Liver (tissue), 8 donors: ENCODE measurements at regions not wholly inside any gene's neighbourhood (a gene's known extent, or its start where the extent isn't known, plus 50 kb on each side); places are given as distances from the start of the nearest gene placed in this dataset.
"Not testable (repeated sequence)": the region's sequence is repeated elsewhere in the genome, so short reads cannot be mapped to it uniquely, and the experiment has no call there.

Source experiments
- DNase-seq: peaks from one replicate; pipeline ENCODE4 v3.0.0-alpha.2; 2017; ENCODE audit warnings: low spot score
- H3K27ac ChIP-seq, 2 donors: one replicate each; pipeline ENCODE4 v1.7.0; 2013; ENCODE audit warnings: inconsistent platforms in 2 of 2, low read length in 2 of 2, control low read depth in 1 of 2, low read depth in 1 of 2, mild to moderate bottlenecking in 1 of 2
- H3K27me3 ChIP-seq, 4 donors: one replicate each; pipeline versions ENCODE4 v1.6.1 to v1.7.0; 2013; ENCODE audit warnings: low read length in 3 of 4, inconsistent platforms in 1 of 4, mild to moderate bottlenecking in 1 of 4, moderate library complexity in 1 of 4; ENCODE audit not compliant: control insufficient read depth in 4 of 4, insufficient read depth in 4 of 4
- H3K36me3 ChIP-seq, 4 donors: one replicate each; pipeline versions ENCODE4 v1.6.1 to v1.7.0; 2013; ENCODE audit warnings: low read length in 3 of 4, mild to moderate bottlenecking in 3 of 4, low read depth in 1 of 4, moderate library complexity in 1 of 4; ENCODE audit not compliant: control insufficient read depth in 4 of 4, insufficient read depth in 3 of 4
- H3K4me1 ChIP-seq, 4 donors: one replicate each; pipeline versions ENCODE4 v1.6.1 to v1.7.0; 2013; ENCODE audit warnings: low read length in 3 of 4, mild to moderate bottlenecking in 3 of 4, moderate library complexity in 1 of 4; ENCODE audit not compliant: control insufficient read depth in 4 of 4, insufficient read depth in 4 of 4
- H3K4me3 ChIP-seq, 3 donors: one replicate each; pipeline versions ENCODE4 v1.6.1 to v1.7.0; 2013; ENCODE audit warnings: low read length in 3 of 3, control low read depth in 1 of 3, low read depth in 1 of 3, mild to moderate bottlenecking in 1 of 3
- H3K9ac ChIP-seq, 2 donors: one replicate each; pipeline ENCODE4 v1.7.0; 2013; ENCODE audit warnings: low read length in 2 of 2, mild to moderate bottlenecking in 2 of 2, moderate library complexity in 2 of 2, control low read depth in 1 of 2, low read depth in 1 of 2
- H3K9me3 ChIP-seq, 4 donors: one replicate each; pipeline versions ENCODE4 v1.6.1 to v1.7.0; 2013; ENCODE audit warnings: low read length in 3 of 4; ENCODE audit not compliant: control insufficient read depth in 4 of 4
- ATF3 ChIP-seq: IDR thresholded peaks from 2 replicates; pipeline ENCODE4 v1.6.1; 2016; ENCODE audit warnings: antibody characterized with exemption
- CTCF ChIP-seq: fragments of 150-350 bp; IDR thresholded peaks from 2 replicates; pipeline ENCODE4 v1.5.1; 2017; ENCODE audit warnings: improper control_type of control experiment, low read depth, low read length; ENCODE audit not compliant: missing input control
- FOXA1 ChIP-seq: IDR thresholded peaks from 2 replicates; pipeline ENCODE4 v1.6.1; 2016; ENCODE audit warnings: antibody characterized with exemption
- FOXA2 ChIP-seq: IDR thresholded peaks from 2 replicates; pipeline ENCODE4 v1.6.1; 2016; ENCODE audit warnings: antibody characterized with exemption
- GABPA ChIP-seq, 2 donors: IDR thresholded peaks in 1 of 2; conservative IDR thresholded peaks in 1 of 2; 2 replicates each; pipeline ENCODE4 v1.6.1; 2016; ENCODE audit warnings: antibody characterized with exemption in 2 of 2, mild to moderate bottlenecking in 1 of 2, moderate library complexity in 1 of 2
- HNF4A ChIP-seq, 2 donors: conservative IDR thresholded peaks; 2 replicates each; pipeline ENCODE4 v1.6.1; 2016; ENCODE audit warnings: antibody characterized with exemption in 2 of 2, mild to moderate bottlenecking in 2 of 2
- HNF4G ChIP-seq: IDR thresholded peaks from 2 replicates; pipeline ENCODE4 v1.6.1; 2016; ENCODE audit warnings: antibody characterized with exemption
- MAX ChIP-seq: IDR thresholded peaks from 2 replicates; pipeline ENCODE4 v1.6.1; 2016; ENCODE audit warnings: antibody characterized with exemption
- NR2F2 ChIP-seq: IDR thresholded peaks from 2 replicates; pipeline ENCODE4 v1.6.1; 2016; ENCODE audit warnings: antibody characterized with exemption
- RAD21 ChIP-seq, 2 donors: IDR thresholded peaks; 2 replicates each; pipeline ENCODE4 v1.6.1; 2016; ENCODE audit warnings: antibody characterized with exemption in 2 of 2, mild to moderate bottlenecking in 2 of 2
- REST ChIP-seq: IDR thresholded peaks from 2 replicates; pipeline ENCODE4 v1.6.1; 2016; ENCODE audit warnings: antibody characterized with exemption, mild to moderate bottlenecking
- RXRA ChIP-seq, 2 donors: IDR thresholded peaks; 2 replicates each; pipeline ENCODE4 v1.6.1; 2017 to 2018; ENCODE audit warnings: antibody characterized with exemption in 2 of 2, mild to moderate bottlenecking in 1 of 2
- SP1 ChIP-seq: IDR thresholded peaks from 2 replicates; pipeline ENCODE4 v1.6.1; 2018; ENCODE audit warnings: antibody characterized with exemption, mild to moderate bottlenecking
- TAF1 ChIP-seq: conservative IDR thresholded peaks from 2 replicates; pipeline ENCODE4 v1.6.1; 2016; ENCODE audit warnings: antibody characterized with exemption, mild to moderate bottlenecking
- YY1 ChIP-seq: IDR thresholded peaks from 2 replicates; pipeline ENCODE4 v1.6.1; 2016; ENCODE audit warnings: antibody characterized with exemption, mild to moderate bottlenecking
- ZBTB33 ChIP-seq: IDR thresholded peaks from 2 replicates; pipeline ENCODE4 v1.6.1; 2016; ENCODE audit warnings: antibody characterized with exemption
- WGBS: extraction: QIAGEN DNeasy Blood & Tissue Kit; methylation state at CpG from one replicate; pipeline ENCODE4 v1.1.7; 2013; 5-methylcytosine and 5-hydroxymethylcytosine counted together
- donor health status: healthy.
- donor health status: healthy.
- donor health status: healthy.
- donor health status: healthy.
- donor health status: healthy.

- Histone ChIP-seq H3K4me3 (no peak overlapping the region), H3K9ac (no peak overlapping the region), H3K27me3 (no peaks in the 10 kb centered on the region), H3K36me3 (no peaks in the 10 kb centered on the region), H3K27ac (no peak overlapping the region), H3K9me3 (no peaks in the 10 kb centered on the region), H3K4me1 (no peaks in the 10 kb centered on the region)
- no peak for DNase-seq
- TF ChIP-seq FOXA1 (no peak), TAF1 (no peak), MAX (no peak), FOXA2 (no peak), NR2F2 (no peak), ZBTB33 (no peak), HNF4A (conservative IDR thresholded peaks at IDR 0.05) (no peak), GABPA (IDR thresholded peaks at IDR 0.05 in 1 of 2, conservative IDR thresholded peaks at IDR 0.05 in 1 of 2) (no peak), REST (no peak), ATF3 (no peak), SP1 (no peak), YY1 (no peak), HNF4G (no peak), RAD21 (IDR thresholded peaks at IDR 0.05) (no peak), RXRA (IDR thresholded peaks at IDR 0.05) (no peak), CTCF (no peak)
- 86% methylated on average over 3 of the region's 3 CpGs for WGBS
These were observed 170.1 kb upstream of the IRF2BP2 start for GRCh38 chr1:234780112-234780511.

GRCh38 chr1:234779600-234779999 lies 169.6 kb upstream of the IRF2BP2 start:
- not testable (repeated sequence) for H3K4me3 ChIP-seq, DNase-seq, H3K4me1 ChIP-seq, H3K9me3 ChIP-seq, H3K27me3 ChIP-seq, H3K27ac ChIP-seq, H3K9ac ChIP-seq, H3K36me3 ChIP-seq
- 92% methylated on average over 5 of the region's 5 CpGs for WGBS
